Vagina (tissue), 2 donors: ENCODE measurements at regions not wholly inside any gene's neighbourhood (a gene's known extent, or its start where the extent isn't known, plus 50 kb on each side); places are given as distances from the start of the nearest gene placed in this dataset.

ENCODE experiments used
- POLR2A ChIP-seq, 2 donors: fragments of 450-650 bp; IDR thresholded peaks; one replicate each; pipeline ENCODE4 v1.6.1; 2017; ENCODE audit warnings: antibody characterized with exemption in 2 of 2, mild to moderate bottlenecking in 2 of 2, moderate library complexity in 2 of 2
- POLR2AphosphoS5 ChIP-seq, 2 donors: sonication (generic); formaldehyde crosslinking; IDR thresholded peaks; one replicate each; pipeline ENCODE4 v1.9.0; 2017; ENCODE audit warnings: antibody characterized with exemption in 2 of 2, mild to moderate bottlenecking in 2 of 2, low read depth in 1 of 2; ENCODE audit not compliant: insufficient read depth in 1 of 2
- TF ChIP-seq, protein P1 (sequence below), 3 experiments: fragments of 450-650 bp in 2 of 3; fragments of 200-600 bp in 1 of 3; sonication (generic) in 1 of 3; IDR thresholded peaks; one replicate each; pipeline ENCODE4 v1.5.1; 2017 to 2019; ENCODE audit warnings: antibody characterized with exemption in 3 of 3, mild to moderate bottlenecking in 2 of 3, moderate library complexity in 2 of 3

DNA sequence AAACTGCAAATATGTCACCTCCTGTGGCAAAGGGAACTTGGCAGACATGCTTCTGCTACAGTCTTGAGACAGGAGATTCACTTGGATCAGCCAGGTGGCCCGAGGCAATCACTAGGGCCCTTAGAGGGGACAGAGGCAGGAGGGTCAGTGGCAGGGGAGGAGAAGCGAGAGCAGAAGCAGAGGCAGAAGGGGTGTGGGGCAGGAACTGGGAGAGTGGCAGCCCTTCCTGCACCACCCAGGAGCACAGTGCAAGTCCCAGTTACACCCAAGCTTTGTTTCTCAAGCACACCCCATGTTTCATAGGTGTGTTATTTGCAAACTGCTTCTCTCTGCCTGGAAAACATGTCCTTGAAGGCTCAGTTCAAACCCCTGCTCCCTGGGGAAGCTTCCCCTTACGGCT is 309.7 kb upstream of the MYT1L start:
- TF ChIP-seq, protein P1, sequence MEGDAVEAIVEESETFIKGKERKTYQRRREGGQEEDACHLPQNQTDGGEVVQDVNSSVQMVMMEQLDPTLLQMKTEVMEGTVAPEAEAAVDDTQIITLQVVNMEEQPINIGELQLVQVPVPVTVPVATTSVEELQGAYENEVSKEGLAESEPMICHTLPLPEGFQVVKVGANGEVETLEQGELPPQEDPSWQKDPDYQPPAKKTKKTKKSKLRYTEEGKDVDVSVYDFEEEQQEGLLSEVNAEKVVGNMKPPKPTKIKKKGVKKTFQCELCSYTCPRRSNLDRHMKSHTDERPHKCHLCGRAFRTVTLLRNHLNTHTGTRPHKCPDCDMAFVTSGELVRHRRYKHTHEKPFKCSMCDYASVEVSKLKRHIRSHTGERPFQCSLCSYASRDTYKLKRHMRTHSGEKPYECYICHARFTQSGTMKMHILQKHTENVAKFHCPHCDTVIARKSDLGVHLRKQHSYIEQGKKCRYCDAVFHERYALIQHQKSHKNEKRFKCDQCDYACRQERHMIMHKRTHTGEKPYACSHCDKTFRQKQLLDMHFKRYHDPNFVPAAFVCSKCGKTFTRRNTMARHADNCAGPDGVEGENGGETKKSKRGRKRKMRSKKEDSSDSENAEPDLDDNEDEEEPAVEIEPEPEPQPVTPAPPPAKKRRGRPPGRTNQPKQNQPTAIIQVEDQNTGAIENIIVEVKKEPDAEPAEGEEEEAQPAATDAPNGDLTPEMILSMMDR (IDR thresholded peaks at IDR 0.05), result no peak
- TF ChIP-seq POLR2A (IDR thresholded peaks at IDR 0.05) (no peak), POLR2AphosphoS5 (IDR thresholded peaks at IDR 0.05; ENCODE audit: insufficient read depth in 1 of 2, low read depth in 1 of 2) (no peak)
